HEK293 (cell line): ENCODE measurements at regions not wholly inside any gene's neighbourhood (a gene's known extent, or its start where the extent isn't known, plus 50 kb on each side); places are given as distances from the start of the nearest gene placed in this dataset.

ENCODE experiments used
- CTCF ChIA-PET: fragments of 350-600 bp; formaldehyde crosslinking; extraction: SDS; loops from one replicate; lab custom pipeline; 2021; ENCODE audit warnings: antibody characterized with exemption; lab: Yijun Ruan, JAX
- POLR2A ChIA-PET: fragments of 300-600 bp; formaldehyde crosslinking; extraction: SDS; loops from one replicate; lab custom pipeline; 2020; ENCODE audit warnings: antibody characterized with exemption, inconsistent platforms; lab: Yijun Ruan, JAX
- H3K27ac ChIP-seq: fragments of 200-500 bp; sonication (Bioruptor generic); 2 replicates; pipeline ENCODE4 v1.5.1; 2014; ENCODE audit warnings: low read depth, low read length, control low read depth, inconsistent platforms; ENCODE audit errors: extremely low read depth
- H3K36me3 ChIP-seq, 2 experiments: fragments of 200-500 bp in 1 of 2; sonication (Bioruptor generic) in 1 of 2; 1 replicate in 1 of 2; 2 replicates in 1 of 2; pipeline ENCODE4 v1.5.1; 2014 to 2017; ENCODE audit warnings: inconsistent platforms in 2 of 2, low read length in 2 of 2; ENCODE audit not compliant: control insufficient read depth in 2 of 2, insufficient read depth in 1 of 2
- H3K4me1 ChIP-seq: fragments of 200-500 bp; sonication (Bioruptor generic); 2 replicates; pipeline ENCODE4 v1.5.1; 2014; ENCODE audit warnings: mild to moderate bottlenecking, low read length, inconsistent platforms; ENCODE audit not compliant: control insufficient read depth, insufficient read depth
- H3K4me3 ChIP-seq: 2 replicates; pipeline ENCODE4 v1.5.1; 2011; ENCODE audit warnings: low read depth, mild to moderate bottlenecking, control low read depth, low read length, moderate library complexity
- H3K9me3 ChIP-seq: fragments of 200-500 bp; sonication (Bioruptor generic); 2 replicates; pipeline ENCODE4 v1.5.1; 2014; ENCODE audit warnings: low read depth, low read length, inconsistent platforms; ENCODE audit not compliant: control insufficient read depth, insufficient read depth
- BCL6B ChIP-seq: fragments of 450-650 bp; formaldehyde crosslinking; IDR thresholded peaks from 2 replicates; pipeline ENCODE4 v1.5.1; 2017; ENCODE audit warnings: missing biosample characterization, missing genetic modification characterization
- GLI2 ChIP-seq: fragments of 450-650 bp; formaldehyde crosslinking; IDR thresholded peaks from 2 replicates; pipeline ENCODE4; 2017; ENCODE audit warnings: missing biosample characterization, missing genetic modification characterization, low read depth, borderline replicate concordance
- HOXC10 ChIP-seq: sonication (generic); formaldehyde crosslinking; IDR thresholded peaks from 2 replicates; pipeline ENCODE4 v1.8.1; 2023; ENCODE audit warnings: mild to moderate bottlenecking, missing genetic modification reagents
- PRDM2 ChIP-seq: fragments of 450-650 bp; formaldehyde crosslinking; IDR thresholded peaks from 2 replicates; pipeline ENCODE4 v1.5.1; 2016; ENCODE audit warnings: missing biosample characterization, missing genetic modification characterization, borderline replicate concordance
- ZIC2 ChIP-seq: fragments of 450-650 bp; formaldehyde crosslinking; IDR thresholded peaks from 2 replicates; pipeline ENCODE4 v1.5.1; 2016; ENCODE audit warnings: missing biosample characterization, missing genetic modification characterization
- ZNF248 ChIP-seq: fragments of 450-650 bp; formaldehyde crosslinking; IDR thresholded peaks from 2 replicates; pipeline ENCODE4 v1.5.1; 2017; ENCODE audit warnings: missing biosample characterization, missing genetic modification characterization
- ZNF473 ChIP-seq: fragments of 450-650 bp; formaldehyde crosslinking; IDR thresholded peaks from 2 replicates; pipeline ENCODE4 v1.5.1; 2017; ENCODE audit warnings: missing biosample characterization, missing genetic modification characterization
- ZNF549 ChIP-seq: fragments of 450-650 bp; IDR thresholded peaks from 2 replicates; pipeline ENCODE4 v1.5.1; 2018; ENCODE audit warnings: missing biosample characterization, missing genetic modification characterization, mild to moderate bottlenecking, inconsistent platforms, moderate library complexity
- ZNF585B ChIP-seq: fragments of 450-650 bp; formaldehyde crosslinking; IDR thresholded peaks from 2 replicates; pipeline ENCODE4 v1.5.1; 2016; ENCODE audit warnings: missing biosample characterization, missing genetic modification characterization
- ZNF692 ChIP-seq: fragments of 450-650 bp; formaldehyde crosslinking; IDR thresholded peaks from 2 replicates; pipeline ENCODE4 v1.5.1; 2016; ENCODE audit warnings: missing biosample characterization, missing genetic modification characterization
- ZNF776 ChIP-seq: fragments of 450-650 bp; formaldehyde crosslinking; IDR thresholded peaks from 2 replicates; pipeline ENCODE4 v1.5.0; 2017; ENCODE audit warnings: missing biosample characterization, missing genetic modification characterization, borderline replicate concordance
- ZSCAN18 ChIP-seq: fragments of 450-650 bp; formaldehyde crosslinking; IDR thresholded peaks from 2 replicates; pipeline ENCODE4 v1.5.1; 2016; ENCODE audit warnings: missing biosample characterization, missing genetic modification characterization
- ZSCAN4 ChIP-seq: fragments of 450-650 bp; formaldehyde crosslinking; IDR thresholded peaks from 2 replicates; pipeline ENCODE4 v1.5.1; 2017; ENCODE audit warnings: missing biosample characterization, missing genetic modification characterization
- ZSCAN5A ChIP-seq: fragments of 450-650 bp; formaldehyde crosslinking; IDR thresholded peaks from 2 replicates; pipeline ENCODE4 v1.5.1; 2016; ENCODE audit warnings: missing biosample characterization, missing genetic modification characterization

- TF ChIP-seq PRDM2 (tag by site-specific recombination), result no peak
- no peak for TF ChIP-seq ZSCAN4 (tag by site-specific recombination)
- no peak for TF ChIP-seq ZNF776 (tag by site-specific recombination)
- no peak for TF ChIP-seq ZNF549
Observed at GRCh38 chr3:106729481-106729880, 647.8 kb upstream of the CCDC54 start (continued).

- Histone ChIP-seq H3K9me3 (no peaks in the 10 kb centered on the region), H3K4me1 (no peaks in the 10 kb centered on the region), H3K4me3 (no peak overlapping the region), H3K27ac (no peak overlapping the region), H3K36me3 (no peaks in the 10 kb centered on the region)
- CTCF ChIA-PET, result interaction anchor here (0.6 kb wide), 1 partner anchor 334 kb away, joined by 3 read pairs; no protein-coding TSS in a partner anchor
- POLR2A ChIA-PET, result no interaction called here
- TF ChIP-seq ZSCAN5A (tag by site-specific recombination), result no peak
- no peak for TF ChIP-seq ZNF692
- no peak for TF ChIP-seq ZNF473 (tag by site-specific recombination)
- TF ChIP-seq HOXC10 (CRISPR knock-in tag), result no peak
- TF ChIP-seq GLI2, result no peak
- TF ChIP-seq ZIC2, result no peak
- TF ChIP-seq BCL6B (tag by site-specific recombination), result no peak
- no peak for TF ChIP-seq PRDM2 (tag by site-specific recombination)
- TF ChIP-seq ZNF248 (tag by site-specific recombination), result no peak
- TF ChIP-seq ZNF585B, result no peak
- TF ChIP-seq ZSCAN18, result no peak
Observed at GRCh38 chr3:106731230-106731629, 646.0 kb upstream of the CCDC54 start.
